Neutrophil (primary cell): ENCODE measurements at regions not wholly inside any gene's neighbourhood (a gene's known extent, or its start where the extent isn't known, plus 50 kb on each side); places are given as distances from the start of the nearest gene placed in this dataset.
"Not testable (repeated sequence)": the region's sequence is repeated elsewhere in the genome, so short reads cannot be mapped to it uniquely, and the experiment has no call there.

Experiments used
- H3K27ac ChIP-seq: fragments of 200-600 bp; sonication (generic); 2 replicates; pipeline ENCODE4 v1.5.1; 2016; ENCODE audit warnings: mild to moderate bottlenecking, moderate library complexity
- H3K27me3 ChIP-seq: fragments of 200-600 bp; sonication (generic); 2 replicates; pipeline ENCODE4 v1.6.0; 2016; ENCODE audit warnings: mild to moderate bottlenecking
- H3K36me3 ChIP-seq: fragments of 200-600 bp; sonication (generic); 2 replicates; pipeline ENCODE4 v1.5.1; 2017
- H3K4me1 ChIP-seq, 2 experiments: fragments of 200-600 bp in 1 of 2; sonication (generic) in 1 of 2; 1 replicate in 1 of 2; 2 replicates in 1 of 2; pipeline versions ENCODE4 v1.5.1 to v1.6.1; 2013 to 2016; ENCODE audit warnings: low read depth in 1 of 2, low read length in 1 of 2, mild to moderate bottlenecking in 1 of 2, moderate library complexity in 1 of 2; ENCODE audit not compliant: control insufficient read depth in 1 of 2, insufficient read depth in 1 of 2
- H3K4me3 ChIP-seq, 2 experiments: fragments of 200-600 bp in 1 of 2; sonication (generic) in 1 of 2; 1 replicate in 1 of 2; 2 replicates in 1 of 2; pipeline ENCODE4 v1.5.1; 2013 to 2016; ENCODE audit warnings: low read depth in 1 of 2, low read length in 1 of 2, mild to moderate bottlenecking in 1 of 2, moderate library complexity in 1 of 2
- H3K9me3 ChIP-seq: fragments of 200-600 bp; sonication (generic); 2 replicates; pipeline ENCODE4 v1.5.1; 2016
- TF ChIP-seq, protein P1 (sequence below): fragments of 200-600 bp; sonication (generic); IDR thresholded peaks from 2 replicates; pipeline ENCODE4 v1.5.1; 2016; ENCODE audit warnings: antibody characterized with exemption

DNA sequence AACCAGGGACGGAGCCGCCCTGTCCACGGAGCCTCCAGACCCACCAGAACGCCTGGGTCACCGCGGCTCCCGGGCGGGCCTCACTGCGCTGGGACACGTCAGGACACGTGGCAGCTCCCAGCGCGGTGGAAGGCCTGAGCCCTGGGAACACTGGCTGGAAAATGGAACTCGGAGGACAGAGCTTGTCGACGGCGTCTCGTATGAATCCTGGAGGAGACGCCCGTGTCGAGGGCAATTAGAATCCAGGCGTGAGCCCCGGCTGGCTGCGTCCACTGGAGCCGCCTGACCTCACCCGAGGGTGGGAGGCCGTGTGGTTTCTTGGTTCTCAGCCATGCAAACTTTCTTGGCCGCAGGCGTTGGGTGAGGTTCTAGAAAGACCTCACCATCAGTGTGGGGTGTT lies 173.9 kb downstream of the LAT start:
- Histone ChIP-seq H3K9me3 (no peaks in the 10 kb centered on the region), H3K27ac (peak overlapping the region; percentile 100), H3K36me3 (peaks cover 11% of the 10 kb centered on the region), H3K27me3 (no peaks in the 10 kb centered on the region), H3K4me3 (peak overlapping the region; percentile 12 to 69), H3K4me1 (peaks cover 36 to 37% of the 10 kb centered on the region in 2 experiments)
- TF ChIP-seq, protein P1, sequence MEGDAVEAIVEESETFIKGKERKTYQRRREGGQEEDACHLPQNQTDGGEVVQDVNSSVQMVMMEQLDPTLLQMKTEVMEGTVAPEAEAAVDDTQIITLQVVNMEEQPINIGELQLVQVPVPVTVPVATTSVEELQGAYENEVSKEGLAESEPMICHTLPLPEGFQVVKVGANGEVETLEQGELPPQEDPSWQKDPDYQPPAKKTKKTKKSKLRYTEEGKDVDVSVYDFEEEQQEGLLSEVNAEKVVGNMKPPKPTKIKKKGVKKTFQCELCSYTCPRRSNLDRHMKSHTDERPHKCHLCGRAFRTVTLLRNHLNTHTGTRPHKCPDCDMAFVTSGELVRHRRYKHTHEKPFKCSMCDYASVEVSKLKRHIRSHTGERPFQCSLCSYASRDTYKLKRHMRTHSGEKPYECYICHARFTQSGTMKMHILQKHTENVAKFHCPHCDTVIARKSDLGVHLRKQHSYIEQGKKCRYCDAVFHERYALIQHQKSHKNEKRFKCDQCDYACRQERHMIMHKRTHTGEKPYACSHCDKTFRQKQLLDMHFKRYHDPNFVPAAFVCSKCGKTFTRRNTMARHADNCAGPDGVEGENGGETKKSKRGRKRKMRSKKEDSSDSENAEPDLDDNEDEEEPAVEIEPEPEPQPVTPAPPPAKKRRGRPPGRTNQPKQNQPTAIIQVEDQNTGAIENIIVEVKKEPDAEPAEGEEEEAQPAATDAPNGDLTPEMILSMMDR = no peak

DNA sequence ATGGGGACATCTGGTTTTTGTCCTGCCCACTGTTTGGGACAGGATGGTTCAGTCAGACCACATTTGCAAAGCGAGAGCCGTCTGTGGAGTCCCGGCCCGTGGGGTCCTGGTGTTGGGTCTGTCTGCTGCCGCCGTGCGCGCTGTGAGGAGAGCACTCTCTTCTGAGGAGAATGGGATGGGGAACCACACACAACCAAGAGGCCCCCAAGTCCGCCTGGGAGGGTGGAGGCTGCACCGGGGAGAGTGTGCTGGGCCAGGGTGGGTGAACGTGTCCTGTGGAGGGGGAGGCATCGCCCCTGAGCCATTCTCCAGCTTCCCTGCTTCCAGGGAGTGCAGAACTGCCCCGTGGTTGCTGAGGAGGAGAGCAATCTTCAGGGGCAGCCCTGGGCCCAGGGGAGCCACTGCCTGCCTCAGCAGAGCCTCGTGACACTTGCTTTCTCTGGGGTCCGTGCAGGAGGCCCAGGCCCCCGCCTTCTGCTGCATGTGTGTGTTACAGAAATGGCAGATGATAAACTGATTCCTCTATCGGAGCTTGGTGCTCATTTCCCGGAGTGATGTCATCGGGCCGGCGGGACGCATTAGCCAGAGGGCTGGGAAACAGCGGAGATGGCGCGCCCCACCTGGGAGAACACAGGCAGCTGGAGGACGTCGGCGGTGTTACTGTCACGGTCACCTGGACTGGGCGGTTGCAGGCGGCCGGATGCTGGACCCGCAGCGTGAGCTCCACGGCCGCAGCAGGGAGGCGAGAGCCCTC lies 173.4 kb downstream of the LAT start:
- peaks cover 36 to 37% of the 10 kb centered on the region in 2 experiments for H3K4me1 ChIP-seq
- H3K9me3 ChIP-seq, H3K27me3 ChIP-seq: not testable (repeated sequence)
- peak overlapping the region; percentile 100 for H3K27ac ChIP-seq
- peaks cover 11% of the 10 kb centered on the region for H3K36me3 ChIP-seq
- peak overlapping the region; percentile 67 to 69 for H3K4me3 ChIP-seq

DNA sequence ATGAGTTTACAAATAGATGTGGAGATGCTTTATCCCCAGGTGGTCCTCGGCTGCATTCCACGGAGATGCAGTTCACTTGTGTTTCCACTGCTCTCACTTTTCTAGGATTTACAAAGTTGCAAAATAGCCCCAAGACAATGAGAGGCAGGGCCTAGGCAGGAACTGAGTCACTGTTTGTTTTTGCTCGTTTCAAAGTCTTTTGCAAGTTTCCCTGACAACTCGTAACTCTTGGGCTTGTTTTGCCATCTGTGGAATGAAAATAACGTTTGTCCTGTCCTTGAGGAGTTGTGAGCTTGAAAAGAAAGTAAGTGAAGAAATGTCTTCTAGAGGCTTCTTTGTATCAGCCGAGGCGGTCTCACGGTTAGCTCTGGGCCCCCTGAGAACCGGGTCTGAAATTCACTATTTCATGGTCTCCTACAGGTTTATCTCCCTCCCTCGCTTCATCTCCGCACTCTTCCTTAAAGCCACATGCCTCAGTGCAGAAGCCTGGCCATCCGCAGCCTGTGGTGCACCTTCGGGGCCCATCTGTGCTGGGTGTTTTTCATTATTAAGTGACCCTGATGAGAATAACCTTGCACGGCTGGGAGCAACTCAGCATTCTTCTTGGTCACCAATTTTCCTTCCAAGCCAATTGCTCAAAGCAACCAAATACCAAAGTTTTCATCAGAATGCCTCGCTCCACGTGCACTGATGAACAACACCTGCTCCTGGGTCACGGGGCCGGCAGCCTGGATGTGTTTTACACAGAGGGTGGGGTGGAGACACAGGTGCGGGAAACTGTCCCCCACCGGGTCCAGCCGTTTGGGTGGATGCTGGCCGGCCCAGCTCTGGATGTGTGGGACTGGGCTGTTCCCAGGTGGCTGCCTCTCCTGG lies 172.4 kb downstream of the LAT start:
- Histone ChIP-seq H3K4me3 (peak overlapping the region; percentile 67 to 69), H3K4me1 (peaks cover 43 to 45% of the 10 kb centered on the region in 2 experiments), H3K36me3 (peaks cover 11% of the 10 kb centered on the region), H3K27ac (peak overlapping the region; percentile 100)
- not testable (repeated sequence) for H3K9me3 ChIP-seq, H3K27me3 ChIP-seq
- TF ChIP-seq, protein P1 = peak; percentile 75

DNA sequence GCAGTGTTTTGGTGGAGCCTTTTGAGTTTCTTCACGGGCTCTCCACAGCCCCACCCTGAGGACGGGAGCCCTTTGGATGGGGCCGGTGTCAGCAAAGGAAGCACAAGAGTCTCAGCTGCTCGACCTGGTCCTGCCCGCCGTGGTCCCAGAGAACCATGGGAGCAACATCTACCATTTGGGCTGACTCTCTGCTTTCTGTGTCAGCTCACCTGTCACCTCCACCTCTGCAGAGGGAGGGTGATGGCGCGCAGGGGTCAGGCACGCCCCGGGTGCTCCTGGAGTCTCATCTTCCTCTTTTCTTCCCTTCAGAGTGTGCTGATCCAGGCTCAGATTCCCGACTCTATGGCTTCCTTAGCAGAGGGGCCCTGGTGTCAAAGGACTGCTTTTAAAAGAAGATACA lies 171.7 kb downstream of the LAT start:
- Histone ChIP-seq H3K9me3 (no peaks in the 10 kb centered on the region), H3K27ac (peak overlapping the region; percentile 100), H3K4me1 (peaks cover 50 to 52% of the 10 kb centered on the region in 2 experiments), H3K36me3 (peaks cover 11% of the 10 kb centered on the region), H3K4me3 (peak overlapping the region; percentile 67 to 69), H3K27me3 (no peaks in the 10 kb centered on the region)
- TF ChIP-seq, protein P1 = no peak

DNA sequence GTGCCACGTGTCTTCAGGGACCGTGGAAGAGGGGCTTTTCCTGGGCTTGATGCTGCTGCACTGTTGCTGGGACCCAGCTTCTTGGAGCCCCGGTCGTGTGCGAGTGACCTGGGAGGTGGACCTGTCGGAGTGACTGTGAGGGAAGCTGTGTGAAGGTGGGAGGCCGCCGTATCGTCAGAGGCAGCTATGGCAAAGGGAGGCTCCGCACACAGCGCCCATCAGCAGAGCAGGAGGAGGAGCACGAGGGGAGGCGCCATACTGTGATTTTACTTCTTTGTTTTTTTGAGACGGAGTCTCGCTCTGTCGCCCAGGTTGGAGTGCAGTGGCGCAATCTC lies 171.0 kb downstream of the LAT start:
- not testable (repeated sequence) for H3K9me3 ChIP-seq, H3K4me3 ChIP-seq, H3K27me3 ChIP-seq
- H3K4me1 ChIP-seq = peaks cover 50 to 54% of the 10 kb centered on the region in 2 experiments
- peak overlapping the region; percentile 100 for H3K27ac ChIP-seq
- H3K36me3 ChIP-seq = peaks cover 11% of the 10 kb centered on the region

DNA sequence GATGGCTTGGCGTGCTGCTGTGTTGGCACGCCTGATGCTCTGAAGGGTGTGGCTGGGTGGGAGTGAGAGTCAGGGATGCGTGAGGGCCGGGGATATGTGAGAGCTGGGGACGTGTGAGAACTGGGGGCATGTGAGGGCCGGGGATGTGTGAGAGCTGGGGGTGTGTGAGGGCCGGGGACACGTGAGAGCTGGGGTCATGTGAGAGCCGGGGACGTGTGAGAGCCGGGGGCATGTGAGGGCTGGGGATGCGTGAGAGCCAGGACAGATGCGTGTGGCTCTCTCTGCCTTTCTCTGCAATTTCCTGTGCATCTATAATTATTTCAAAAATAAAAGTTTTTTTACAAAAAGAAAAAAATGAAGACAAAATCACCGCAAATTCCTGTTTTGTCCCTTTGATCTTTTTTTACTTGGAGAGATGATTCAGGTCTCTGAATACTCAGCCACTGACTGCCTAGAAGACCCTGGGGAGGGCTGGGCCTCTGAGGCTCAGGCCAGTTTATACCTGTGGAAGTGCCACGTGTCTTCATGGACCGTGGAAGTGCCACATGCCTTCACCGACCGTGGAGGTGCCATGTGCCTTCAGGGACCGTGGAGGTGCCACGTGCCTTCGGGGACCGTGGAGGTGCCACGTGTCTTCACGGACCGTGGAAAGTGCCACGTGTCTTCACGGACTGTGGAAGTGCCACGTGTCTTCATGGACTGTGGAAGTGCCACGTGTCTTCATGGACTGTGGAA lies 170.4 kb downstream of the LAT start:
- not testable (repeated sequence) for H3K27me3 ChIP-seq, H3K4me3 ChIP-seq, H3K36me3 ChIP-seq, H3K9me3 ChIP-seq
- Histone ChIP-seq H3K4me1 (peaks cover 50 to 54% of the 10 kb centered on the region in 2 experiments), H3K27ac (peak overlapping the region; percentile 100)
